Nephron progenitor cell (in vitro differentiated cells): ENCODE measurements at regions not wholly inside any gene's neighbourhood (a gene's known extent, or its start where the extent isn't known, plus 50 kb on each side); places are given as distances from the start of the nearest gene placed in this dataset.
A peak's percentile ranks its signal among the peaks of the same experiment; 100 is the strongest.

Experiments
- DNase-seq: peaks from one replicate; pipeline ENCODE4 v3.0.0; 2021
- H3K27ac Mint-ChIP-seq: 2 replicates; pipeline ENCODE4 v1.8.0; 2021; ENCODE audit warnings: mild to moderate bottlenecking, moderate library complexity, mixed read lengths
- H3K27me3 Mint-ChIP-seq: 2 replicates; pipeline ENCODE4 v1.8.0; 2021; ENCODE audit warnings: mild to moderate bottlenecking, low read depth, mixed read lengths; ENCODE audit not compliant: poor library complexity
- H3K36me3 Mint-ChIP-seq: 2 replicates; pipeline ENCODE4 v1.8.0; 2021; ENCODE audit warnings: low read depth, mixed read lengths
- H3K4me1 Mint-ChIP-seq: 2 replicates; pipeline ENCODE4 v1.8.0; 2021; ENCODE audit warnings: mixed read lengths
- H3K4me3 Mint-ChIP-seq: 2 replicates; pipeline ENCODE4 v1.8.0; 2021; ENCODE audit warnings: mild to moderate bottlenecking, moderate library complexity, mixed read lengths
- H3K9me3 Mint-ChIP-seq: 2 replicates; pipeline ENCODE4 v1.8.0; 2021; ENCODE audit warnings: mild to moderate bottlenecking, moderate library complexity, mixed read lengths
- CTCF ChIP-seq: fragments of 200-600 bp; sonication (generic); IDR thresholded peaks from 2 replicates; pipeline ENCODE4 v1.5.0; 2021; ENCODE audit warnings: antibody characterized with exemption

GRCh38 chr4:28209371-28209924 is 1348.8 kb downstream of the STIM2 start:
- no peak for TF ChIP-seq CTCF
- no peak overlapping the region for H3K27ac Mint-ChIP-seq
- H3K27me3 Mint-ChIP-seq, result peaks cover 4% of the 10 kb centered on the region
- H3K4me1 Mint-ChIP-seq, result peaks cover 5% of the 10 kb centered on the region
- DNase-seq, result no peak
- peaks cover 18% of the 10 kb centered on the region for H3K9me3 Mint-ChIP-seq
- no peak overlapping the region for H3K4me3 Mint-ChIP-seq
- no peaks in the 10 kb centered on the region for H3K36me3 Mint-ChIP-seq

- DNase-seq, result no peak
- H3K36me3 Mint-ChIP-seq, result no peaks in the 10 kb centered on the region
- peaks cover 5% of the 10 kb centered on the region for H3K4me1 Mint-ChIP-seq
- no peak overlapping the region for H3K4me3 Mint-ChIP-seq
- no peaks in the 10 kb centered on the region for H3K9me3 Mint-ChIP-seq
- no peak overlapping the region for H3K27ac Mint-ChIP-seq
- peaks cover 4% of the 10 kb centered on the region for H3K27me3 Mint-ChIP-seq
- TF ChIP-seq CTCF, result no peak
Measured at GRCh38 chr4:28211676-28212470, 1351.2 kb downstream of the STIM2 start.

GRCh38 chr4:28221536-28221935 is 1360.9 kb downstream of the STIM2 start:
- Mint-ChIP-seq H3K27me3 (no peaks in the 10 kb centered on the region), H3K4me3 (no peak overlapping the region), H3K4me1 (peaks cover 13% of the 10 kb centered on the region), H3K27ac (no peak overlapping the region), H3K9me3 (no peaks in the 10 kb centered on the region), H3K36me3 (no peaks in the 10 kb centered on the region)
- DNase-seq, result no peak
- no peak for TF ChIP-seq CTCF

GRCh38 chr4:28225050-28225449 is 1364.4 kb downstream of the STIM2 start:
- H3K9me3 Mint-ChIP-seq, result no peaks in the 10 kb centered on the region
- no peaks in the 10 kb centered on the region for H3K27me3 Mint-ChIP-seq
- DNase-seq, result no peak
- peaks cover 31% of the 10 kb centered on the region for H3K4me1 Mint-ChIP-seq
- no peaks in the 10 kb centered on the region for H3K36me3 Mint-ChIP-seq
- no peak overlapping the region for H3K27ac Mint-ChIP-seq
- peak; percentile 31 for TF ChIP-seq CTCF
- H3K4me3 Mint-ChIP-seq, result no peak overlapping the region

- H3K36me3 Mint-ChIP-seq, result no peaks in the 10 kb centered on the region
Measured at GRCh38 chr4:28225689-28226353, 1365.2 kb downstream of the STIM2 start.

More at GRCh38 chr4:28225689-28226353, 1365.2 kb downstream of the STIM2 start:
- H3K4me3 Mint-ChIP-seq, result no peak overlapping the region
- TF ChIP-seq CTCF, result no peak
- DNase-seq, result no peak
- H3K27ac Mint-ChIP-seq, result no peak overlapping the region
- H3K27me3 Mint-ChIP-seq, result no peaks in the 10 kb centered on the region
- H3K4me1 Mint-ChIP-seq, result peaks cover 31% of the 10 kb centered on the region
- H3K9me3 Mint-ChIP-seq, result no peaks in the 10 kb centered on the region
